Limb (tissue), 2 donors: ENCODE measurements at regions not wholly inside any gene's neighbourhood (a gene's known extent, or its start where the extent isn't known, plus 50 kb on each side); places are given as distances from the start of the nearest gene placed in this dataset.
"Not testable (repeated sequence)": the region's sequence is repeated elsewhere in the genome, so short reads cannot be mapped to it uniquely, and the experiment has no call there.

Experiments used
- DNase-seq, 2 donors: peaks; one replicate each; pipeline ENCODE4 v3.0.0-alpha.2; 2016; ENCODE audit errors: extremely low spot score in 2 of 2

- DNase-seq, result no peak
These were observed 280.4 kb upstream of the ANXA10 start for GRCh38 chr4:167811958-167812357.

GRCh38 chr4:167826281-167826680 is 266.1 kb upstream of the ANXA10 start:
- DNase-seq, result no peak

DNA sequence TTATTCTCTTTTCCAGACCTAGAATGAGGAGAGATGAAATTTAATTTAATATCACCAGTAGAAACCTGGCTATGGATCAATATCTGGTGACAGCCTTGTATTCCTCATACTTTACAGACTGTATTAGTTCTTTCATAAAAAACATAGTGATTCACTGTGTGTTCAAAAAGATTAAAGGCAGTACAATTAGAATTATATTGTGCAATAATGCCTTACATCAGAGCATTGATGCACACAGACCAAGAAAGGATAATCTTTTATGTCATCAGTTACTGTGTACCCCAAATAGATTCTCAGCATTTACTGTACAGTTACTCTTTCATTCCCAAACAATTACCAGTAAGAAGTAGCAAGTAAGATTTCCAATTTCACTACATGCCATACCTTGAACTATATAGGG is 260.5 kb upstream of the ANXA10 start:
- no peak for DNase-seq

- no peak for DNase-seq
These were observed 253.7 kb upstream of the ANXA10 start for GRCh38 chr4:167838686-167839085.

DNA sequence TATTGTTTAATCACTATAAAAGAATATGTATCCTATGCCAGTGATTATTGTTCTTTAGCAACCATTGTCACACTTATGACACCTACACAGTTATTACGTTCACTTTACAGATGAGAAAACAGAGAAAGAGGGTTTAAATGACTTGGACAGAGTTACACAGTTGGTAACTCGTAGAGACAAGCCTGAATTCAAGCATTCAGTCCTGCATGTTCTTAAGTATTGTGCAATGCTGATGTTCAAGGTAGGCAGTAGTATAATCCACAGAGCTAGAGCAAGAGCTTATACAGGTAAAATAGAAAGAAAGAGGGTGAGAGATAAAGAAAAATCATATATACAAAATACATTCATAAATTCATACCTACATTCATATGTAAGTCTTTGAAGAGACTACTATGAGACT is 249.8 kb upstream of the ANXA10 start:
- DNase-seq, result no peak

DNA sequence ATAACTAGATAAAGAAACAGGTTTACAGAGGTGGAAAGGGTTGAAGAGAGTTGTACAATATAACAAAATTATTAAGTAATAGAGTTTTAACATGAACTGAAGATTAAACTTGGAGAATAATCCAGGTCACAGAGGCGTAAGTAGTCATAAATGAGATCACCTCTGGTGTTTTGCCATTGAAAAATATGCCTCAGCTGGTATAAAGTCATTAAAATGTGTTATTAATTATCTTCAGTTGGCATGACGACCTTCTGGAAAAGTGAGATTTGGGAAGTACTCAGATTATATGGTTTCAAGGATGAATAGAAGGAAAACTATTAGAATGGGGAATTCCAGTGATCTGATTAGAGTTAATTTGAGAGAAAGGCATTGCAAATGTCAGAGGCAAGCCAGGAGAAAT is 237.5 kb upstream of the ANXA10 start:
- DNase-seq, result no peak

DNA sequence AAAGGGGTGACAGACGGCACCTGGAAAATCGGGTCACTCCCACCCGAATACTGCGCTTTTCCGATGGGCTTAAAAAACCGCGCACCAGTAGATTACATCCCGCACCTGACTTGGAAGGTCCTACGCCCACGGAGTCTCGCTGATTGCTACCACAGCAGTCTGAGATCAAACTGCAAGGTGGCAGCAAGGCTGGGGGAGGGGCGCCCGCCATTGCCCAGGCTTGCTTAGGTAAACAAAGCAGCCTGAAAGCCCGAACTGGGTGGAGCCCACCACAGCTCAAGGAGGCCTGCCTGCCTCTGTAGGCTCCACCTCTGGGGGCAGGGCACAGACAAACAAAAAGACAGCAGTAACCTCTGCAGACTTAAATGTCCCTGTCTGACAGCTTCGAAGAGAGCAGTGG is 234.2 kb upstream of the ANXA10 start:
- not testable (repeated sequence) for DNase-seq

DNA sequence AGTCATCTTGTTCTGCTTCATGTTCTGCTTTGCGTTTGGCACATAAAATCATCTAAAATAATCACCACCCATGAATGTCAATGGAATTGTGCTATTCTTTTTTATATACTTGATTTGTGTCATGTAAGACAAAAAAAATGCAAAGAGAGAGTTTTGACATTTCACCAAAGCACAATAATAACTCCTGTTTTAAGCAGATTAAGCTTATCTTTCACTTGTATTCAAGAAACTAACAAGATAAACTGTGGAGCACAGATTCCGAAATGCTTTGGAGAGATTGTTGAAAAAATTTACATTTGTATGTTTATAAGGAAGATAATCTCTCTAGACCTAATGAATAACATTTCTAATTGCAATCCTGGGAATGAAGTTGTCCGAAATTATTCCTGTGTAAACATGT is 225.1 kb upstream of the ANXA10 start:
- no peak for DNase-seq

GRCh38 chr4:167868163-167868562 is 224.2 kb upstream of the ANXA10 start:
- no peak for DNase-seq

DNA sequence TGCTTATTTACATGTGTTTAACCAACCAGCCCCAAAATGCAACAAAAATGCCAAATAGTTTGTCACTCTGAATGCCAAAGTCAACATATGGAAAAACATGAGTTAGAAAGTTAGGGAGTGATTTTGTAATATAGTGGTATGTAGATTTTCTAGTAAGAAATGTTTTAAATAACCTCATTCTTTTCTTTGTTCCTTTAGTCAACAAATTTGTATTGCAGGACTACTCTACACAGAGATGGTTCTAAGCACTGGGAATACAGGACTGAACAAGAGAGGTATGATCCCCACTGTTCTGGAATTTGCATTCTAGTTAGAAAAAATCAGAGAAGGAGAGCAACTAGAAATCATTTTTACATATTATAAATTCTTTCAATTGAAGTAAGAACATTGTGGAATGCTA is 218.8 kb upstream of the ANXA10 start:
- DNase-seq, result no peak

DNA sequence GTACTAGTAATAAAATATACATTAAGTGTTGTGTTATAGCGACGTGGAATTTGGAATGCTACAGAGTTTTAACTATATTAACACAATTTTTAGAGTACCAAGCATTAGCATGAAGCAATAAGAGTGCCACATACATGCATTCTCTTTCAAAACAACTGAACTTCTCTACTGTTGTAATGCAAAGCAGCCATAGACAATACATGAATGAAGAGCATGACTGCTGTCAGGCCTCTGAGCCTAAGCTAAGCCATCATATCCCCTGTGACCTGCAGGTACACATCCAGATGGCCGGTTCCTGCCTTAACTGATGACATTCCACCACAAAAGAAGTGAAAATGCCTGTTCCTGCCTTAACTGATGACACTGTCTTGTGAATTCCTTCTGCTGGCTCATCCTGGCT is 216.2 kb upstream of the ANXA10 start:
- DNase-seq, result not testable (repeated sequence)

DNA sequence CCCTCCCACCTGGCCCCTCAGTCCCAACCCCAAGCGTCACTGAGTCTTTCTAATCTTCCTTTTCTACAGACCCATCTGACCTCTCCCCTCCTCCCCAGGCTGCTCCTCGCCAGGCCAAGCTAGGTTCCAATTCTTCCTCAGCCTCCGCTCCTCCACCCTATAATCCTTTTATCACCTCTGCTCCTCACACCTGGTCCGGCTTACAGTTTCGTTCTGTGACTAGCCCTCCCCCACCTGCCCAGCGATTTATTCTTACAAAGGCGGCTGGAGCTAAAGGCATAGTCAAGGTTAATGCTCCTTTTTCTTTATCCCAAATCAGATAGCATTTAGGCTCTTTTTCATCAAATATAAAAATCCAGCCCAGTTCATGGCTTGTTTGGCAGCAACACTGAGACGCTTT is 214.5 kb upstream of the ANXA10 start:
- not testable (repeated sequence) for DNase-seq

GRCh38 chr4:167883266-167883665 is 209.1 kb upstream of the ANXA10 start:
- DNase-seq, result no peak

GRCh38 chr4:167885071-167885470 is 207.3 kb upstream of the ANXA10 start:
- no peak for DNase-seq

- DNase-seq, result no peak
These were observed 206.5 kb upstream of the ANXA10 start for GRCh38 chr4:167885872-167886271.

- no peak for DNase-seq
These were observed 204.6 kb upstream of the ANXA10 start for GRCh38 chr4:167887726-167888125.

- DNase-seq, result no peak
These were observed 202.1 kb upstream of the ANXA10 start for GRCh38 chr4:167890226-167890625.

DNA sequence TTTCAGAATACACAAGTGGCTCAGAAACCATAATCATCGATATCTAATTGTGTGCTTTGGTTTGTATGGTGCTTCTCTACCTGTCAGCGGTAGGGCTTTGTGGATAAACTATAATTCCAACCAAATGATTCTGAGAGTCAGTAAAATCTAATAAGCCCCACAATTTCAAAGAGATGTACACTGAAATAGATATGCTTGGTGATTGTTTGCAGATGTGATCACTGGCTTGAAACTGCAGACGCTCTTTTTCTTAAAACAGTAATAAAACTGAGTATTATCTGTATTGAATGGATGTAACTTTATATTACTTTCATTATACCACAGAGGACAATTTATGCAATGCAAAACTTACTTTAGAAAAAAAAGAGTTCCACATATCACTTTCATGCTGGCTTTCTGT is 198.8 kb upstream of the ANXA10 start:
- DNase-seq, result no peak

DNA sequence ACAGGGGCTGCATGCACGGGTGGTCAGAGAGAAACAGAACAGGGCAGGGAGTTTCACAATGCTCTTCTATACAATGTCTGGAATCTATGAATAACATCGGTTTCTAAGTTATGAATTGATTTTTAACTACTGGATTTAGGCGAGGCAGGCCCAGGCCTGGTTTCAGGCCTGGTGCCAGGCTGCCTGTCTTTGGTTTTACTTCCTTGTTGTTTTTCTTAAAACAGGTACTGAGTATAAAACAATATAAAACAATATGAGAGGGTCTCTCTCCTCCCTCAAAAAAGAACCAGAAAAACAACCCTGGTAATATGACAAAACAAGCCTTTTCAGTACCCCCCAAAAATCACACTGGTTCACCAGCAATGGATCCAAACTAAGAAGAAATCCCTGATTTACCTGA is 196.1 kb upstream of the ANXA10 start:
- DNase-seq, result not testable (repeated sequence)

- no peak for DNase-seq
These were observed 195.2 kb upstream of the ANXA10 start for GRCh38 chr4:167897116-167897515.

- DNase-seq, result no peak
These were observed 189.0 kb upstream of the ANXA10 start for GRCh38 chr4:167903291-167903721.

DNA sequence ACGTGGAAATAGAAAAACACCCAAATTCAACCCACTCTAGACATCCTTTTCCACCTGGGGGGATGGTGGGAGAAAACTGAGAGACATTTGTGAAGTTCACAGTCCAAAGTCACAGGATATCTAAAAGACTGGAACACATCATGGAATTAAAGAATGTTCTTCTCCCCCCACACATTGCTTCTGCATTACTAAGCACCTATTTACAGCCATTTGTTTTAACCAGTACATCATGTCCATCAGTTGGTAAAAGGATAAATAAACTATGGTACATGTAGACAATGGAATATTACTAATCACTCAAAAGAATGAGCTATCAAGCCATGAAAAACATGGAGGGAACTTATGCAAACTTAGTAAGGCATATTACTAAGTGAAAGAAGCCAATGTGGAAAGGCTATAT is 185.5 kb upstream of the ANXA10 start:
- DNase-seq, result no peak

- DNase-seq, result no peak
These were observed 183.5 kb upstream of the ANXA10 start for GRCh38 chr4:167908816-167909215.

- not testable (repeated sequence) for DNase-seq
These were observed 179.8 kb upstream of the ANXA10 start for GRCh38 chr4:167912535-167912934.
